ENCODE measurements at regions not wholly inside any gene's neighbourhood (a gene's known extent, or its start where the extent isn't known, plus 50 kb on each side); places are given as distances from the start of the nearest gene placed in this dataset.

DNA sequence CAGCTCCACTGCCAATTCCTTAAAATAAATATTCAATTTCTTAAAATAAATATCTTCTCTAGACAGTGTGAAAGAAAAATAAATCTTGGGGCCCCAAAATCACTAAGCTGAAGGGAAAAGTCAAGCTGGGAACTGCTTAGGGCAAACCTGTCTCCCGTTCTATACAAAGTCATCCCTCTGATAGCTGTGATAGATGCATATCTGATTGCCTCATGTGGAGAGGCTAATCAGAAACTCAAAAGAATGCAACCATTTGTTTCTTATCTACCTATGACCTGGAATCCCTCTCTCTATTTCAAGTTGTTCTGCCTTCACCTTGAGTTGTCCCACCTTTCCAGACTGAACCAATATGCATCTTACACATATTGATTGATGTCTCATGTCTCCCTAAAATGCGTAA lies 889.8 kb downstream of the TRHDE start:
- TF ChIP-seq, protein P1, sequence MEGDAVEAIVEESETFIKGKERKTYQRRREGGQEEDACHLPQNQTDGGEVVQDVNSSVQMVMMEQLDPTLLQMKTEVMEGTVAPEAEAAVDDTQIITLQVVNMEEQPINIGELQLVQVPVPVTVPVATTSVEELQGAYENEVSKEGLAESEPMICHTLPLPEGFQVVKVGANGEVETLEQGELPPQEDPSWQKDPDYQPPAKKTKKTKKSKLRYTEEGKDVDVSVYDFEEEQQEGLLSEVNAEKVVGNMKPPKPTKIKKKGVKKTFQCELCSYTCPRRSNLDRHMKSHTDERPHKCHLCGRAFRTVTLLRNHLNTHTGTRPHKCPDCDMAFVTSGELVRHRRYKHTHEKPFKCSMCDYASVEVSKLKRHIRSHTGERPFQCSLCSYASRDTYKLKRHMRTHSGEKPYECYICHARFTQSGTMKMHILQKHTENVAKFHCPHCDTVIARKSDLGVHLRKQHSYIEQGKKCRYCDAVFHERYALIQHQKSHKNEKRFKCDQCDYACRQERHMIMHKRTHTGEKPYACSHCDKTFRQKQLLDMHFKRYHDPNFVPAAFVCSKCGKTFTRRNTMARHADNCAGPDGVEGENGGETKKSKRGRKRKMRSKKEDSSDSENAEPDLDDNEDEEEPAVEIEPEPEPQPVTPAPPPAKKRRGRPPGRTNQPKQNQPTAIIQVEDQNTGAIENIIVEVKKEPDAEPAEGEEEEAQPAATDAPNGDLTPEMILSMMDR (conservative IDR thresholded peaks at IDR 0.05; ENCODE audit: low read depth, low read length), result no peak
- no peak for TF ChIP-seq EZH2 (IDR thresholded peaks at IDR 0.05; ENCODE audit: borderline replicate concordance, low read depth, low read length, poor library complexity, severe bottlenecking)

All from A673 (cell line).